NT2/D1 (cell line): ENCODE measurements at regions not wholly inside any gene's neighbourhood (a gene's known extent, or its start where the extent isn't known, plus 50 kb on each side); places are given as distances from the start of the nearest gene placed in this dataset.

Experiments used
- SUZ12 ChIP-seq: IDR thresholded peaks from 2 replicates; pipeline ENCODE4 v1.6.1; 2011; ENCODE audit not compliant: insufficient read length, insufficient read depth; ENCODE audit errors: extremely low read depth
- YY1 ChIP-seq: IDR thresholded peaks from 2 replicates; pipeline ENCODE4 v1.6.1; 2011; ENCODE audit not compliant: insufficient read length, insufficient read depth

- no peak for TF ChIP-seq YY1
- no peak for TF ChIP-seq SUZ12
These were observed 338.9 kb downstream of the TEX29 start for GRCh38 chr13:111659219-111659775.
